CD4-positive, alpha-beta memory T cell (primary cell): ENCODE measurements at regions not wholly inside any gene's neighbourhood (a gene's known extent, or its start where the extent isn't known, plus 50 kb on each side); places are given as distances from the start of the nearest gene placed in this dataset.

Experiments
- CTCF ChIA-PET: fragments of 350-600 bp; sonication (Branson Sonifier 250); formaldehyde crosslinking; loops from one replicate; lab custom pipeline; 2021; ENCODE audit warnings: inconsistent platforms; ENCODE audit not compliant: partially characterized antibody; lab: Charles Lee
- POLR2A ChIA-PET: fragments of 350-600 bp; sonication (Branson Sonifier 250); formaldehyde crosslinking; loops from one replicate; lab custom pipeline; 2021; ENCODE audit not compliant: partially characterized antibody; lab: Charles Lee
- DNase-seq, 5 donors: peaks; one replicate each; pipeline versions ENCODE4 v3.0.0 to v3.0.0-alpha.2; 2020 to 2022; ENCODE audit warnings: mixed read lengths in 1 of 5
- H3K27ac ChIP-seq: one replicate; pipeline ENCODE4 v1.7.0; 2013; ENCODE audit warnings: low read depth, low read length
- H3K27me3 ChIP-seq: 2 replicates; pipeline ENCODE4 v1.7.0; 2013; ENCODE audit warnings: mild to moderate bottlenecking, low read length, moderate library complexity; ENCODE audit not compliant: insufficient read depth
- H3K36me3 ChIP-seq: 2 replicates; pipeline ENCODE4 v1.7.0; 2013; ENCODE audit warnings: mild to moderate bottlenecking, low read length, moderate library complexity; ENCODE audit not compliant: insufficient read depth
- H3K4me1 ChIP-seq: 2 replicates; pipeline ENCODE4 v1.7.0; 2013; ENCODE audit warnings: mild to moderate bottlenecking, low read length, moderate library complexity; ENCODE audit not compliant: insufficient read depth
- H3K4me3 ChIP-seq, 2 donors: one replicate each; pipeline ENCODE4 v1.7.0; 2013; ENCODE audit warnings: low read length in 2 of 2, mild to moderate bottlenecking in 1 of 2
- H3K9me3 ChIP-seq, 2 donors: one replicate each; pipeline ENCODE4 v1.7.0; 2013; ENCODE audit warnings: low read length in 2 of 2, control low read depth in 1 of 2; ENCODE audit not compliant: control insufficient read depth in 1 of 2
- H3K27ac Mint-ChIP-seq, 7 donors: one replicate each; pipeline ENCODE4 v1.8.0; 2020 to 2021; ENCODE audit warnings: mixed read lengths in 7 of 7, mild to moderate bottlenecking in 6 of 7, inconsistent platforms in 3 of 7, moderate library complexity in 3 of 7
- H3K27me3 Mint-ChIP-seq, 2 donors: one replicate each; pipeline ENCODE4 v1.8.0; 2020 to 2021; ENCODE audit warnings: mixed read lengths in 2 of 2
- H3K36me3 Mint-ChIP-seq, 2 donors: one replicate each; pipeline ENCODE4 v1.8.0; 2020 to 2021; ENCODE audit warnings: mixed read lengths in 2 of 2, inconsistent platforms in 1 of 2, mild to moderate bottlenecking in 1 of 2
- H3K4me1 Mint-ChIP-seq, 4 donors: one replicate each; pipeline ENCODE4 v1.8.0; 2020 to 2021; ENCODE audit warnings: mixed read lengths in 4 of 4, mild to moderate bottlenecking in 1 of 4
- H3K4me3 Mint-ChIP-seq, 8 donors: one replicate each; pipeline ENCODE4 v1.8.0; 2020 to 2021; ENCODE audit warnings: mixed read lengths in 8 of 8, mild to moderate bottlenecking in 7 of 8, moderate library complexity in 6 of 8, inconsistent platforms in 3 of 8
- H3K9me3 Mint-ChIP-seq, 8 donors: one replicate each; pipeline ENCODE4 v1.8.0; 2020 to 2021; ENCODE audit warnings: mixed read lengths in 8 of 8, mild to moderate bottlenecking in 5 of 8, inconsistent platforms in 3 of 8, moderate library complexity in 1 of 8
- intact Hi-C: fragments of 100-400 bp; cut with micrococcal nuclease; formaldehyde crosslinking; loops from one replicate; pipeline ENCODE4 v1.15.1; 2023

DNA sequence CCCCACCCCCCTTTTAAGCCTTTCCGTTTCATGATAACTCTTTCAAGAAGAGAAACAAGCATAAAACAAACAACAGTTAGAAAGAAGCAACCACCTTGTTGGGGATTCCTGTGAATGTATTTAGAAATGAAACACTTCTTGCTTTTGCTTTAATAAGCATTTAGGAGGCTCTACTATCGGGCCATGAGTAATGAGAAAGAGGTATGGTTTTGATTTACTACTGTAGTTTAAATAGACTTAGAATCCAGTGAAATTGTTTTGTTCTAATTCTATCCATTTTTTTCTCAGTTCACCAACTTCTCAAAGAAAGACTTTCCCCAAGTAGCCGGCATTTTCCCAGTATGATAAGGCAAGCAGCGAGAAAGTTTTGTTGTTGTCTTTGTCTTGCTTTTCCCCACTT lies 168.7 kb upstream of the HABP2 start:
- no peaks in the 10 kb centered on the region for H3K9me3 ChIP-seq
- Mint-ChIP-seq H3K4me1 (peaks cover 16 to 29% (median 22%) of the 10 kb centered on the region in 4 donors), H3K27ac (no peak overlapping the region), H3K27me3 (peaks cover 1 to 2% of the 10 kb centered on the region in 2 donors), H3K36me3 (no peaks in the 10 kb centered on the region), H3K9me3 (peaks cover 0 to 1% (median 0%) of the 10 kb centered on the region in 8 donors), H3K4me3 (no peak overlapping the region)
- peaks cover 11% of the 10 kb centered on the region for H3K4me1 ChIP-seq
- H3K36me3 ChIP-seq = no peaks in the 10 kb centered on the region
- no peaks in the 10 kb centered on the region for H3K27me3 ChIP-seq
- intact Hi-C loops = loop anchor here (5.0 to 10.0 kb wide), 2 partner anchors 432 to 819 kb away; partner anchors contain the start of gene TCF7L2
- DNase-seq = no peak
- POLR2A ChIA-PET = no interaction called here
- H3K27ac ChIP-seq = no peak overlapping the region
- no peak overlapping the region for H3K4me3 ChIP-seq
- CTCF ChIA-PET = interaction anchor here (0.7 to 4.9 kb wide), 6 partner anchors 10 to 847 kb away, joined by 3 to 50 read pairs (median 3); no protein-coding TSS in a partner anchor

DNA sequence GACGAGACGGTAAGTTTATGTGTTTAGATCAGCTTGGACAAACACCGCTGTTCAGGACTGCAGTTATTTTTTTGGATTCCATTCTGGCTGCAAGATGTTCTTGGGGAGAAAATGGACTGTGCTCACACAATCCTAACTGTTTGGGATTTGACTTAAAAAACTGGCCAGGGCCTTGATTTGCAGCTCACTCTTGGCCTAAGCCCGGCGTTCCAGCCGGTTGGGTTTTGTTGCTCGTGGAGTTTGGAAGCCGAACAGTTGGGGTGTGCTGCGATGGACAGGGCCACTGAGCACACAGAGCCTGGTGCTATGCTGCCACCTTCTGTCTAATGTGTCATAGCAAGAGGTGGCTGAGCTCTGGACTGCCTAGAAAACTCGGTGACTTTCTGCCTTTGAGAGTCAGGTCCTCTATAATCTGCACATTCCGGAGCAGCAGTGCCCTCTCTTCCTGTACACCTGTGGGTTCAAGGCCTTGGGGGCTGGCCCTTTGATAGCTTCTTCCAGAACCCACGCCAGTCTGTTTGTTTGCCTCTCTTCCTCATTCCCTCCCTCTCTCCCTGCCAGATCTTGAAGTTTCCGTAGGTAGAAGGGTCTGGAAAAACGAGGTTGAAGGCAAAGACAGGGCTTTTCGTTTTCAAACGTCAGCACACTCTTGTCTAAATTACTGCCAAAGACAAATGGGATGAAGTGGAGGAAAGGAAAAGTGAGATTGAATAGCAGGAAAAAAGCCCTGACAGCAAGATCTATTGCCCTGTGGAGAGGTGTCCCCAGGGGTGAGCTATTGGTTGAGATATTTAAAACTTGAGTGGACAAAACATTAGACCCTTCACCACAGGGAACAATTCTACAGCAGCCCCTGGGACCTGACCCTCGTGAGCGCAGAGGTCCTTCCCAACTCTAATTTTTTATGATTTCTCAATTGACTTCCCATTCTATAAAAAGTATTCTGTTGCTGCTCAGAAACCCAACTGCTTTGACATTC lies 167.5 kb upstream of the HABP2 start:
- peaks cover 0 to 1% (median 0%) of the 10 kb centered on the region in 8 donors for H3K9me3 Mint-ChIP-seq
- Histone ChIP-seq H3K27me3 (no peaks in the 10 kb centered on the region), H3K36me3 (no peaks in the 10 kb centered on the region), H3K4me3 (no peak overlapping the region), H3K9me3 (no peaks in the 10 kb centered on the region), H3K4me1 (peaks cover 11% of the 10 kb centered on the region), H3K27ac (no peak overlapping the region)
- DNase-seq = peak; percentile 49 to 61 (median 57)
- H3K4me3 Mint-ChIP-seq = peak overlapping the region in 7 of 8 donors; percentile 17 to 77 (median 54)
- peaks cover 16 to 29% (median 22%) of the 10 kb centered on the region in 4 donors for H3K4me1 Mint-ChIP-seq
- ChIA-PET POLR2A (interaction anchor here (0.8 kb wide), 1 partner anchor 435 kb away, joined by 3 read pairs; the partner anchor contains the start of gene TCF7L2), CTCF (interaction anchor here (0.5 to 4.9 kb wide), 21 partner anchors 9 to 916 kb away, joined by 3 to 50 read pairs (median 3); no protein-coding TSS in a partner anchor)
- no peaks in the 10 kb centered on the region for H3K36me3 Mint-ChIP-seq
- intact Hi-C loops = loop anchor here (1.0 to 10.0 kb wide), 2 partner anchors 821 to 913 kb away; no protein-coding TSS in a partner anchor
- peak overlapping the region in 2 of 7 donors; percentile 35 to 68 for H3K27ac Mint-ChIP-seq
- peaks cover 3 to 5% of the 10 kb centered on the region in 2 donors for H3K27me3 Mint-ChIP-seq

DNA sequence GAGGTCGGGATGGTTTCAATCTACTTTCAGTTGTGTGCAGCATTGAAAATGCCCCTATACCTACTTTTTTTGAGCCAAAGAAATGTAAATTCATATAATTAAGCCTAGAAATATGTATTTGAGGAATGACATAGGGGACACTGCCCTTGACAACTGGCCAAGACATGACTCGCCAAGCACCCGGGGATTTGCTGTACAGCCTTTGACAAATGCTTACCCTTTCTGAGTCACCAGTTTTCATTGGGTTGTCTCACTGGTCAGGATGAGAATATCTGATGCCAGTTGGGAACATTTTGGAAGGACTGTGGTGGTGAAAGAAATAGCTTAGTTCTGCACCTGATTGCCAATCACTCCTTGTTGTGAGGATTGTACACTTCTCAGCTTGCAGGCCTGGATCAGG lies 166.8 kb upstream of the HABP2 start:
- Histone ChIP-seq H3K27ac (no peak overlapping the region), H3K36me3 (no peaks in the 10 kb centered on the region), H3K9me3 (no peaks in the 10 kb centered on the region), H3K4me3 (no peak overlapping the region), H3K27me3 (no peaks in the 10 kb centered on the region), H3K4me1 (peaks cover 11% of the 10 kb centered on the region)
- peaks cover 16 to 29% (median 21%) of the 10 kb centered on the region in 4 donors for H3K4me1 Mint-ChIP-seq
- intact Hi-C loops = loop anchor here (10.0 kb wide), 1 partner anchor 821 kb away; no protein-coding TSS in a partner anchor
- ChIA-PET POLR2A (no interaction called here), CTCF (interaction anchor here (1.0 to 4.9 kb wide), 8 partner anchors 9 to 916 kb away, joined by 3 to 50 read pairs (median 4); no protein-coding TSS in a partner anchor)
- H3K4me3 Mint-ChIP-seq = no peak overlapping the region
- peaks cover 3 to 7% of the 10 kb centered on the region in 2 donors for H3K27me3 Mint-ChIP-seq
- DNase-seq = no peak
- H3K27ac Mint-ChIP-seq = no peak overlapping the region
- H3K36me3 Mint-ChIP-seq = no peaks in the 10 kb centered on the region
- peaks cover 0 to 1% (median 0%) of the 10 kb centered on the region in 8 donors for H3K9me3 Mint-ChIP-seq

DNA sequence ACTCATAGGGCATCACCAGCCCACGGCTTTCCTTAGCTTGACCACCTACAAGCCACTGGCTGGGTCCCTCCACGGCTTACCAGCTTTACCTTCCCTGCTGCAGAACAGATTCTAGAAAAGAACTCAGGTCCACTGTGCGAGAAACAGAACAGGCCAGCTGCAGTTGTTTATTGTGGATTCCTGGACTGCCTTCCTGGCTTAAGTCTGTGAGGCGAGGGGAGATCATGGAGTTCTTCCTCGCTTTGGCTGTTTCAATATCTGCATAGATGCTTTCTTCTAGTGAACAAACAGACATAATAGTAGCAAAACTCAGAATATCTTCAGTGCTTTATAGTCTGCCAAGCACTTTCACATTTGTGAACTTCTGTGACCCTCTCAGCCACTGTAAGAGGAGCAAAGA lies 162.9 kb upstream of the HABP2 start:
- POLR2A ChIA-PET = no interaction called here
- no peak overlapping the region for H3K4me3 Mint-ChIP-seq
- H3K9me3 Mint-ChIP-seq = peaks cover 0 to 1% (median 0%) of the 10 kb centered on the region in 8 donors
- peaks cover 2 to 5% (median 3%) of the 10 kb centered on the region in 4 donors for H3K4me1 Mint-ChIP-seq
- no peak overlapping the region for H3K4me3 ChIP-seq
- H3K9me3 ChIP-seq = no peaks in the 10 kb centered on the region
- CTCF ChIA-PET = no interaction called here
- peaks cover 6 to 10% of the 10 kb centered on the region in 2 donors for H3K27me3 Mint-ChIP-seq
- no peak for DNase-seq
- intact Hi-C loops = loop anchor here (10.0 kb wide), 1 partner anchor 825 kb away; no protein-coding TSS in a partner anchor
- H3K27me3 ChIP-seq = no peaks in the 10 kb centered on the region
- no peaks in the 10 kb centered on the region for H3K36me3 Mint-ChIP-seq
- H3K4me1 ChIP-seq = no peaks in the 10 kb centered on the region
- no peak overlapping the region for H3K27ac ChIP-seq
- no peak overlapping the region for H3K27ac Mint-ChIP-seq
- no peaks in the 10 kb centered on the region for H3K36me3 ChIP-seq

DNA sequence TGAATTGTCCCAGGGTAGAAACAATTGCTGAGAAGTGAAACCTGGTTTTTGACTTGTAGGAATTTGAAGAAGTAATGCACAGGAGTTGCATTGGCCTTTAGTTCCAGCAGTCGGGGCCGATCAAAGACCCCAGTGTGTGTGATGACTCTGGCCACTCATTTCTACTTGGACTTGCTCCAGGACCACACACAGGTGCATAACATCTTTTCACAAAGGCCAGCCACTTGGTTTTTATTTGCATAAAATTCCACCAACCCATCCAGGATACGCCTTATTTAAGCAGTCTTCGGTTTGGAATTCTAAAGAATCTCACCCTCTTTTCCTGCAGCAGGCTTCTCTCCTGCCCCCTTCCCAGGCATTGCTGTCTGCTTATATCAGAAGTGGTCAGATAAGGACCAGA lies 162.0 kb upstream of the HABP2 start:
- intact Hi-C loops = no loop called here
- no peaks in the 10 kb centered on the region for H3K4me1 ChIP-seq
- no peaks in the 10 kb centered on the region for H3K36me3 ChIP-seq
- no peaks in the 10 kb centered on the region for H3K36me3 Mint-ChIP-seq
- H3K4me3 ChIP-seq = no peak overlapping the region
- H3K9me3 Mint-ChIP-seq = peaks cover 0 to 1% (median 0%) of the 10 kb centered on the region in 8 donors
- H3K27ac ChIP-seq = no peak overlapping the region
- no peaks in the 10 kb centered on the region for H3K27me3 ChIP-seq
- no peak for DNase-seq
- H3K4me1 Mint-ChIP-seq = no peaks in the 10 kb centered on the region
- no peak overlapping the region for H3K27ac Mint-ChIP-seq
- POLR2A ChIA-PET = no interaction called here
- CTCF ChIA-PET = no interaction called here
- no peaks in the 10 kb centered on the region for H3K9me3 ChIP-seq
- H3K4me3 Mint-ChIP-seq = no peak overlapping the region
- peaks cover 5 to 9% of the 10 kb centered on the region in 2 donors for H3K27me3 Mint-ChIP-seq

DNA sequence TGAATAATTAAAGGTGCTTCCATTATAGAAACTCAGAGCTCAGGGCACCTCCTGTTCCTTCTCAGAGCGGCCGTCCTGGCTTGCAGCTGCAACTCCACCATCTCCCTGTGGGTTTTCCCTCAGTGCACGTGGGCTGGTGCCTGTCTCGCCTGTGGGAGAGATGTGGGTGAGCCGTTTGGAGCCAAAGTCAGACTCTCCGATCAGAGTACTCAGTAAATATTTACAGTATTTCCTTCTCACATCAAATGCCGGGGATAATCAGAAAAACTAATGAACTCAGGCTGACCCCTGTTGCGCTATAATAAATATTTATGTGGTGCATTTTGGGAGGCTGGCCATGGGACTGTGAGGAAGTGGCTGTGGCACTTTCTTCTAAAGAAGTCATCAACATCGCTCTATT lies 155.8 kb upstream of the HABP2 start:
- ChIA-PET POLR2A (no interaction called here), CTCF (no interaction called here)
- intact Hi-C loops = no loop called here
- Mint-ChIP-seq H3K27me3 (peaks cover 4 to 5% of the 10 kb centered on the region in 2 donors), H3K4me1 (no peaks in the 10 kb centered on the region), H3K9me3 (no peaks in the 10 kb centered on the region), H3K4me3 (no peak overlapping the region), H3K36me3 (no peaks in the 10 kb centered on the region), H3K27ac (no peak overlapping the region)
- no peaks in the 10 kb centered on the region for H3K9me3 ChIP-seq
- no peak overlapping the region for H3K27ac ChIP-seq
- no peak overlapping the region for H3K4me3 ChIP-seq
- no peak for DNase-seq
- no peaks in the 10 kb centered on the region for H3K27me3 ChIP-seq
- no peaks in the 10 kb centered on the region for H3K4me1 ChIP-seq
- H3K36me3 ChIP-seq = no peaks in the 10 kb centered on the region

DNA sequence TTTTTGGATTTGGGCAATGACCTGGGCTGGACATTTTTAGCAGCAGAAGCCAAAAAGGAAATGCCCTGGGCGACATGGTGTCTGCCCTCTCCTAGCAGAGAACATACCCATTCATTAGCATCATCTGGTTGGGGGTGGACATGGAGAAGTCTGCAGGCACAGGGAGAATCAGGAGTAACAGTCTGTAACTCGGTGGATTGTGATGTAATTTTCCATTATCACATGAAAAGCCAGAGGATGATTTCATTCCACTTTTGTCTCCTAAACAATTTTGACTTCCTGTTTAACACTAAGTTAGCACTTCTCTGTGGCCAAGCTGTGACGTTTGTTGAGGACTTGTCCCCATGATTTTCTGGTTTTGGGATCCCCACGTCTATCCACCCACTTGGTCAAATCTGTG lies 153.8 kb upstream of the HABP2 start:
- intact Hi-C loops = no loop called here
- Histone ChIP-seq H3K4me1 (no peaks in the 10 kb centered on the region), H3K9me3 (no peaks in the 10 kb centered on the region), H3K4me3 (no peak overlapping the region), H3K36me3 (no peaks in the 10 kb centered on the region), H3K27me3 (no peaks in the 10 kb centered on the region), H3K27ac (no peak overlapping the region)
- ChIA-PET CTCF (no interaction called here), POLR2A (no interaction called here)
- DNase-seq = no peak
- no peak overlapping the region for H3K4me3 Mint-ChIP-seq
- no peak overlapping the region for H3K27ac Mint-ChIP-seq
- no peaks in the 10 kb centered on the region for H3K4me1 Mint-ChIP-seq
- no peaks in the 10 kb centered on the region for H3K9me3 Mint-ChIP-seq
- no peaks in the 10 kb centered on the region for H3K36me3 Mint-ChIP-seq
- peaks cover 1 to 2% of the 10 kb centered on the region in 2 donors for H3K27me3 Mint-ChIP-seq
